NCI-H1092 treated with DMSO at 0.1 percent for 48 hours (cell line): ENCODE measurements at regions not wholly inside any gene's neighbourhood (a gene's known extent, or its start where the extent isn't known, plus 50 kb on each side); places are given as distances from the start of the nearest gene placed in this dataset.

Experiments used
- DNase-seq: peaks from one replicate; lab custom pipeline; 2025; lab: John Stamatoyannopoulos, UW

DNA sequence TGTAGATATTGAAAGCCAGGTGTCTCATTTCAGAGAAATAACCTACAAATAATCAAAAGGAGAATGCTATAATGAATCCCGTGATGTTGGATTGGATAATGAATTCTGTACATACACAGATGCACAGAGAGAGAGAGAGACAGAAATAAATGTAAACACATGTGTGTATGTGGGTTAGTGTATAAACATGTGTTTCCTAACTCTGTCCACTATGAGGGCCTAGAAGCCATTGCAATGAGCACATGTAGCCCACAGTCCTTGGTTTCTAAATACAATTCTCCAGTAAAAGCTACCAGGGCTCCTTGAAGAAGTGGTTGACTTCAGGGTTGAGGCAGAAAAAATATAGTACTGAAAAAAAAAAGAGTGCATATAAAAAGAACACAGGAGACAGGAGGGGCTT is 109.5 kb downstream of the INHBB start:
- DNase-seq = no peak

DNA sequence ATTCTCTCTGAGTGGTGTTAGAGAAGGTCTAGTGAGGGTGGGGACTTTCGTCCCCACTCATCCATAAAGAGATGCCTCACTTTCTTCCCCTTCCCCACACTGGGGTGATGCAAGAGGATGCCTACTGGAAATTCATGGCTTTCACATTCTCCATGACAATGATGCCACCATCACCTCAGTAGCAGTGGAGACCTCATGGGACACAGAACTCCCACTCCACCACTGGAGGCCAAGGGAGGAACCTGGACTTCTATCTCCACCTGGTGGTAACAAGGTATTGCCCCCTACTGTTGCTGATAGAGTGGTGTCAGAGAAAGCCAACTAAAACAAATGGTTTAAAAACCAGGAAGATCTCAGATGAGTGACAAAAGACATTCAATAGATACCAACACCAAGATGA is 110.9 kb downstream of the INHBB start:
- DNase-seq = no peak

DNA sequence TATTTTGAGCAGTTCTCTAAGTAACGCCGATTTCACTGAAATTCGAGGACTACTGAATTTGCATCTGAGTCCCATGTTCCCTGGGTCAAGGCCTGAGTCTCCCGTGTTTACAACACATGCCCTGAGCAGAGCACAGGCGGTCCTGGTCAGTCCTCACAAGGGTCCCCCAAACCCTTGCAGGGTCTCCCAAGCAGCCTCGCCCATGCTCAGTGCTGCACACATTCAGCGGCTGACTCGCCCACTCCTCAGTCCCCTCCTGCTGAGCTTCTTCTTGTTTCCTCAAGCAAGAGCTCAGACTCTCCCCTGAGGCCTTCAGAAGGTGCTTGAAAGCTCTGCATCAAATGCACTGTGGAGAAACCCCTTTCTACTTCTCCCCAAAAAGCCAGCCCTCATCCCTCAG is 114.6 kb downstream of the INHBB start:
- DNase-seq = no peak

DNA sequence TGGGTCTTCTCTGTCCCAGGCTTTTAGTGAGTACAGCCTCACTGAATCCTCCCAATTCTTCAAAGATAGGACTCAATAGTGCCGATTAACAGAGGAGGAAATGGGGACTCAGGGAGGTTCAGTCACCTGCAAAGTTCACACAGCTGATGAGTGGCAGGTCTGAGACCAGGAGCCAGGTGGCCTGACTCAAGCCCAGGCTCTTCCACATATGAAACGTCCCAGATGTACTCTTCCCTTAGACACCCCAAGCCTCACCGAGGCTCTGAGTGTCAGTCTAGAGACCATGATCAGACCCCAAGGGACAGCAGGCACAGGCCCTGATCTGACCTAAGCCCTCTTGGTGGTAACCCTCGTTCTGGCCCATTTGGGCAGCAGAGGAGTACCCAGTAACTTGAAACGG is 115.2 kb downstream of the INHBB start:
- DNase-seq = no peak

DNA sequence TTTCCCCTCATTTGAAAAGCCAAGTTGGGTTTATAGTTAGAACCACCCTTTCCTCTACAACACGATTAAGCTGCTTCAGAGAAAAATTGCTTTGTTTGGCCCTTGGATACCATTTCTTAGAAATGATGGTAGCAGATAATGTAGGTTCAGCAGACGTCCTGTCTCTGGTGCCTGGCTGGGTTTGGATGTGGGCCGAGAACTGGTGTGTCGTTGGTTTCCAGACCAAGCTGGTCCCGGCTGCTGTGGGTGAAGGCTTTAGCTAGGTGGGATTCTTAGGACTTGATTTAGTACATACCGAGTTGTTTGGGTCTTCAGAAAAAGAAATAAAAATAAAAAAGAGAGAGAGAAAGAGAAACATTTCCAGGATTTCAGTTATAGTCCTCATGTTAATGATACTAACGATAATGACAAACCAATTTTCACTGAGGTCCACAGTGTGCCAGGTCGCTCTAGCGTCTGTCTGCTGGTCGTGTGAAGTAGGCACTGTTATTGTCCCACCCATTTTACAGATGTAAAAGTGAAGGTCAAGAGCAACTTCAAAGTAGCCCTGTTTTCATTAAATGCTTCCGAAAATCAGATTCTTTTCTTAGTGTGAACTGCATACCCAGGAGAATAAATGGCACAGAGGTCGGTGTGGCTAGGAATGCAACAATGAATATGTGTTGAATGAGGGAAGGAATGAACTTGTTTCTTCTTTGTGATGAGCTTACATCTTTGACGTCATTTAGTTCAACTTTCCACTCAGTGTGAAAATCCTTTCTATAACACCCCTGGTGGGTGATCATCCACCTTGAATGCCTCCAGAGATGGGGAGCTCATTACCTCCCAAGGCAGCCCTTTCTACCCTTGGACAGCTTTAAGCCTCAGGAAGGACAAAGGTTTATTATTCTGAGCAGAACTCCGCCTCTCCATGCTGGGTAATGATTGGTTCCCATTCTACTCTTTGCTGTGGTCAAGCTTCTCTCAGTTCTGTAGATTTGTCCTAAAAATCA is 115.9 kb downstream of the INHBB start:
- DNase-seq = no peak

DNA sequence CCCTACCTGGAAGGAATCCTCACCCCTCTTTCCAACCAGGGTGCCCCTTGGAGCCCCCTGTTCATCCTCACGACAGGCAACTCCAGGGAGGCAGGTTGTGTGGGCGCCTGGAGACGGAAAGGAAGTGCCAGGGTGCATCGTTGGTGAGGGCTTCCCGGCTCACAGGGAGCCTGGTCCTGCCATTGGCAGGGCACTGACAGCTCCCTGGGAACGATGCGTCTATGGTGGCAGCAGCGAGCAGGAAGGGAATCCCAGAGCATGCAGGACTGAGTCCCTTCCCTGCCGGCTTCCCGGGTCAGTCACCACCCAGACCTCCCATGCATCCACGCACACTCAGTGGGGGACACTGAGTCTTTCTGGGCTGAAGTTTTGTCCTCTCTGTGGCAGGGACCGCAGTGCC is 117.6 kb downstream of the INHBB start:
- DNase-seq = no peak

DNA sequence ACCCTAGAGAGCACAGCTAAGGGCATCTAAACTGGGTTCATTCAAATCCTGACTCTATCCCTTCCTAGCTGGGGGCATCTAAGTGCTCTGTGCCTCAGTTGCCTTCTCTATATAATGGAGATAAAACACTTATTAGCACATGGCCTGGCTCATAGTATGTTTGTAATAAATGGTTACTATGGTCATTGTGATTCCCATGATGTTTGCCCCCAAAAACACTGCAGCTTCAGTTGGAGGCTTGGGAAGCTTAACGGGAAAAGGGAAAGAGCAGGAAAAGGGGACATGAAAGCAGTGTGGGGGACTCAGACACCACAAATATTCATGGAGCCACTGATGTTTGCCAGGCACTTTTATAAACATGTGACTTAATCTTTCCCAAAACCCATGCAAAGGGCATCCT is 118.1 kb downstream of the INHBB start:
- DNase-seq = no peak

DNA sequence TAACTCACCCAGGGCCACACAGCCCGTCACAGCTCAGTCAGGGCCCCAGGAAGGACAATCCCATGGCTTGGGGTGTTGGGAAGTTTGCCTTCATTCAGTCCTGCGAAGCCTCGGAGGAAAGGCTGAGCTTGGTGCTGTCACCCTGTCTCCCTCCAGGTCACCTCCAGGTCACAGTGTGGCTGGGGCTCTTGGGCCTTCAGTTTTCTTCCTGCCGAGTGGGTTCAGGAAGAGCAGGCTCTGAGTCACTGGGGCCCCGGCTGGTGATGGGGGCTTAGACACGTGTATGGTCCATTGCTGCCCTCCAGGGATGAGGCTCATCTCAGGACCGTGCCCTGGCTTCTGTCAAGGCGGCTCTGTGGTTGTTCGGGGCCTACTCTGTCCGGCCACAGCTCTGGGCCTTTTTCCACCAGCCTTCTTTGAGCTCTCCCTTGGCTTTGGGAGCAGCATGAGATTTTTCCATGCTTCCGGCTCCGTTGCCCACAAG is 118.6 kb downstream of the INHBB start:
- no peak for DNase-seq

DNA sequence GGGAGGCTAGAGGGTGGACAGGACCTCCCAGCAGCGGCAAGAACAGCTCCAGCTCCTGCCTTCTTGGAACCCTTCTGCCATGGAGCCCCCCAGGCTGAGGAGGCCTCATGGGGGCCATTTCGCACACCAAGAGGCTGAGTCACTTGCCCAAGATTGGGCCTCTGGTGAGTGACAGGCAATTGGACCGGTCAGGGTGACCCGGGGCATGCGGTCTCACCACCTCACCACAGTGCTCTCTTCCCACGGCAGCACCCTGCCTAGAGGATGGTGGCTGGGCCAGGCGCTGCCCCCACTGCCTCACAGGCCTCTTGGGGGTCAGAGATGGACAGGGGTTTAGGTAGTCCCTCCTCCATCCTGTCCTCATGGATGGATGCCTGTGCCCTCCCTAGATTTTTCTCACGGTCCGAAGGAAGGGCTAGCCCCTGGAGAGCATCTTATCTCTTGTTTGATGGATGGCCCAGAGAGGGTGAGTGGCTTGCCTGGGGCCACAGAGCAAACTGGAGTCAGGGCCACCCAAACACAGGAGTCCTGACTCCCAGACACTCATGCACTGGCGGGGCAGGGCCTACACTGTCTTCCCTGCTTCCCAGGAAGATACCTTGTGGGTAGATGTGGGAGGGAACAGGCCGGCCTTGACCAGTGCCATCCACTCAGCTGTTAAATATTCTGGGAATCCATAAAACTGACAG is 119.2 kb downstream of the INHBB start:
- DNase-seq = no peak

DNA sequence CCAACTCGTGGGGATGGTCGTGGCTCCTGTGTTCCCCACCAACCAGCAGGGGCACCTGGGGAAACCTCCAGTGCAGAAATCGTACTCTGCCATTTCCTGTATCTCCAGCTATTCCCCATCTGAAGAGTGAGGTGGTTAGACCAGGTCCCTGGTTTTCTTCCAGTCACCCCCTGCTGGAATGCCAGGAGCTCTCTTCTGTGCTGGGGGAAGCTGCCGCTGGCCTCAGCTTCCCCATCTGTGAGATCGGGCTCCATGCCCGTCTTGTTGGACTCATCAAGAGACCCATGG is 119.7 kb downstream of the INHBB start:
- DNase-seq = peak; percentile 58

DNA sequence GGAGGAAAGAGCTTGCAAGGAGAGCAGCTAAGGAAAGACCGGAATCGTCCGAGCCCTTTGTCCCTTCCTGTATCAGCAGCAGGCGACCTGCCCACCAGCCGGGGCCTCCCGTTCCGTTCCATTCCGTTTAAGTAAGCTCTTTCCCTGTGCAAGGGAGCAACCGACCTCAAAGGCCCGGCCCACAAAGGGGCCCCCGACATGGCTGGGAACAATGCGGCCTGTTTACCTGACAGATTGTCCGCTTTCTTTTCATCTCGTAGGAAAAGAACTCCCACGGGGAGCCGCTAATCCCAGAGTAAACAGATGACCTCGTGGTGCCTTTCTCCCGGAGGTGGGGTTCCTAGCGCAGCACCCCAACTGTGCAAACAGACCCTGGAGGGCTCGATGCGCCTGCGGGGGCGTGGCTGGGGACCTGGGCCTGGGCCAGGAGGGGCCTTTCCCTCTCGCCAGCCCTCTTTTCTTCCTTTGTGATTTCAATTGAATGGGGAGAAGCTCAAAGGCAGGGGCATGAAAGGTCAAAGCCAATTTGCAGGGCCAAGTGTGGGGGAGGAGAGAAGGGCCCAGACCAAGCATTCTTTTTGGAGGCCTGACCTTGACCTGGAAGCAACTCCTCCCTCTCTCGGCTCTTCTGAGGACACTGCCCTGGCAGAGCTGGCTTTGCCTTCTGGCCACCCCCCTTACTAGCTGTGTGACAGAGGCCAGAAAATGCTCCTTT is 120.2 kb downstream of the INHBB start:
- peak; percentile 84 for DNase-seq

DNA sequence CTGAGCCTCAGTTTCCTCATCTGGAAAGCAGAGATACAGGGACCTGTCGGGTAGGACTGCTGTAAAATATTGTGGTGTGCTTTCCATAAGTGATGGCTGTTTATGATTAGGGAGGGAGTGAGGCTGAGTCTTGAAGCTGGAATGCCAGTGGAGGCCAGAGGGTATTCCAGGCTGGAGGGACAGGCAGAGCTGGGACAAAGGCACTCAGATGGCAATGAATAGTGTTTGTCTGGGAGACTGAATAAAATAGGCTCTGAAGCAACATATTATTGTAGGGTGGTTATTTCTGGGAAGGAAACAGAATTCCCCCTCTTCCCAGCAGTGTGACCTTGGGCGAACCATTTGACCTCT is 120.7 kb downstream of the INHBB start:
- no peak for DNase-seq

DNA sequence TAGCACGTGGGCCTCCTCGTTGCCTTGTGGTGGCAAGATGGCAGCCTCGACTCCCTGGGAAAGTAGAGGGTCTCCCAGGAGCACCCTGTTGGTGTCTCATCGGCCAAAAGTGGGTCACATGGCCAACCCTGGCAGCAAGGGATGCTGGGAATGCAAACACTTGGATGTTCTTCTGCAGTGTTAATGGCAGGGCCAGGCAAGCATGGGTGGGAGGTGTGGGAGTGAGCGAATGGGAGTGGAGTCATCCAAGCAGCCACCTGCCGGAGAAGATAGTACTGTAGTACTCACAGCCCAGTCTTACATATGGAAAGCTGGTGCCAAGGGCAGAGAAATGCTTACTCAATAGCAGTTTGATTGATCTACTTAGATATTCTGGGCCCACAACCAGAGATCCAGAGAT is 122.2 kb downstream of the INHBB start:
- DNase-seq = no peak

DNA sequence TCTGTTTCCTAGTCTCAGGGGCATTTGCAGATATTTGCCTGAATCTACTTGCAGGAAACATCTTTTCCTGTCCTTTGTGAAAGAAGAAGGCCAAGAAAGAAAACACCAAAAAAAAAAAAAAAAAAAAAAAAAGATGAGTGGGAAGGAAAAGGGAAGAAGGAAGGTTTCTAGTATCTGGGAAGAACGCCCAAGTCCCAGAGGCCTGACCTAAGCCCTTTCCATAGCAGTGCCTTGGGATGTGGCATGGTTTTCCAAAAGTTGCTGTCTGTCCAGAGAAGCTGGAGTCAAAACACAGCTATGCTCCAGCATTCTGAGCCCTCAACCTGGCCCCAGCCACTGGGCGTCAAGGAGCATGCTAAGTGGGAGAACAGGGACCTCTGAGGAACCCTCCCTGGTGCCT is 123.5 kb downstream of the INHBB start:
- DNase-seq = no peak

DNA sequence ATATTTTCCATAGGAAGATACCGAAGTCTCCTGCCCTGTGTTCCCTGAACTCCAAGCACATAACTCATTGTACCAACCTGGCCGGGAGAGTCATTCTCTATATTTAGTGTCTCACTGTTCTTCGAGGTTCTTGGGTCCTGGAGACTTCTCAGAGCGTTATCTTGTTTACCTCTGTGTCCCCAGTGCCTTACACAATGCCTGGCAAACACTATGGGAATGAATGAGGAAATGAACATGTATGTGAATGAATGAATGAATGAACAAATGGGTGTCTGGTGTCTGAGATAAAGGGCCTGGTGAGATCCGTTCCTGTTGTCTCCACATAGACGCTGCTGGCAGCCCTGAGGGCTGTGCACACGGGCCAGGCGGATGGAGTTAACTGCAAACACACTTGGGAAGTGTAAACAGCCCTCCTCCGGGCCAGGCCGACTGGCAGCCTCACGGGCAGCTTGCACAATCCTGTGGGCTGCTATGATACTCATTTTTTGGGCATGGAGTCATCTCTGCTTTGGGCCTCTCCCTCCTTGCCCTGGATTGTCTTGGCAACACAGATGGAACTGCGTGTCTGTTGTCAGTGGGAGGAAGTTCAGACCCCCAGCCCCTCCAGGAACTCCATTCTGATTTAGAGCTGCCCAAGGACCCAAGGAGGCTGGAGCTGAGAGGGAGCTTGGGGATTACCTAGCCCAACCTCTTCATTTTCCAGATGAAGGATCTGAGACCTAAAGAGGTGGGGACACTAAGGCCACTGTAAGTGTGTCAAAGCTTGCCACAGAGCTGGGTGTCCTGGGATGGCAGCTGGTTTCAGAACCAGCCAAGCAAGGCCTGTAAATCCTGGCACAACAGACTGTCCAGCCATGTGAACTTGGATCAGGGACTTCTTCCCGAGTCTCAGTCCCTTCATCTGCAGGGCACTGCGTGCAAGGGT is 124.4 kb downstream of the INHBB start:
- peak; percentile 4 for DNase-seq

DNA sequence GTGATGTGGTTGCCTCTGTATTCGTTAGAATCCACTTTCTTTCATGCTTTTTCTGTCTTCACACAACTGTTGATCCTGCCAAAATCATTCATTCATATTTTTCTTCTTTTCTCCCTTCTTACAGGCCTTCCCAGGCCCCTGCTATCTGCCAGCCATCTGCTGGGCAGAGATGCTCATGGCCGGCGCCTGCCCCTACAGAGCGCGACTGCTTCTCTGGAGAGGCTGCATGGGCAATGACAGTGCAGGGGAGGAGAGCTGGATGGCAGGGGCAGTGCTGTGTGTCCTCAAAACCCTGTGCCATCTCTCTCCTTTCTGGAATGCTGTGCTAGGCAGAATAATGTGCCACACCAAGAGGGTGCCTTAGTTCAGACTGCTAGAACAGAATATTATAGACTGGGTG is 125.2 kb downstream of the INHBB start:
- no peak for DNase-seq

DNA sequence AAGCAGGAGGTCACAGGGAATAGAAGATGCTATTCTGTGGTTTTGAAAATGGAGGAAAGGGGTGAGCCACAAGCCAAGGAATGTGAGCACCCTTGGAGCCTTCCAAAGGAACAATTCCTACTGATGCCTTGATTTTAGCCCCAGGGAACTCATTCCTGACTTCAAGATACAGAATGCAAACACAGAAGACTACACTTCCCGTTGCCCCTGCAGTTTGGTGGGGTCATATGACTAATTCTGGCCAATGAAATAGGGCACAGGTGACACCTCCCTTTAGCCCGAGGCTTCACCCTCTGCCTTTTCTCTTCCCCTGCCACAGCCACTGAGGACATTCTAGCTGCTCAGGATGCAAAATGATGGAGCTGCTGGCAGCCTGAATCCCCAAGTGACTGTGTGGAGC is 126.1 kb downstream of the INHBB start:
- no peak for DNase-seq

DNA sequence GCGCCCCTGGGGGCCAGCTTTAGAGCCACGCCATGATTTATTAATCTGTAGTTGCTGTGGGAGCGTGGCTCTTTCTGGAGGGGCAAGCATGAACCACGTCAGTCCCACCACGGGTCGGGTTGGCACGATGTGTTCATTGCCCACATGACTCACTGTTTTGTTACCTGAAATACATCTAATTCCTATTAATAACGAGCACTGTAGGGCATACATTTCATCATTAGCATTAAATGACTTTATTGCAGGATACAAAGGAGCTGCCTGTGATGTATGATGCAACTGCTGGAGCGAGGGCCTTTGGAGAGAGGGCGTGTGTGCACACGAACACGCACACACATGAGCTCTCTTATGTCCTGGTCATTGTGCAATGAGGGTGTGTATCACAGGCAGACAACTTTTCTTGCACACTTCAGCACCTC is 127.0 kb downstream of the INHBB start:
- no peak for DNase-seq

DNA sequence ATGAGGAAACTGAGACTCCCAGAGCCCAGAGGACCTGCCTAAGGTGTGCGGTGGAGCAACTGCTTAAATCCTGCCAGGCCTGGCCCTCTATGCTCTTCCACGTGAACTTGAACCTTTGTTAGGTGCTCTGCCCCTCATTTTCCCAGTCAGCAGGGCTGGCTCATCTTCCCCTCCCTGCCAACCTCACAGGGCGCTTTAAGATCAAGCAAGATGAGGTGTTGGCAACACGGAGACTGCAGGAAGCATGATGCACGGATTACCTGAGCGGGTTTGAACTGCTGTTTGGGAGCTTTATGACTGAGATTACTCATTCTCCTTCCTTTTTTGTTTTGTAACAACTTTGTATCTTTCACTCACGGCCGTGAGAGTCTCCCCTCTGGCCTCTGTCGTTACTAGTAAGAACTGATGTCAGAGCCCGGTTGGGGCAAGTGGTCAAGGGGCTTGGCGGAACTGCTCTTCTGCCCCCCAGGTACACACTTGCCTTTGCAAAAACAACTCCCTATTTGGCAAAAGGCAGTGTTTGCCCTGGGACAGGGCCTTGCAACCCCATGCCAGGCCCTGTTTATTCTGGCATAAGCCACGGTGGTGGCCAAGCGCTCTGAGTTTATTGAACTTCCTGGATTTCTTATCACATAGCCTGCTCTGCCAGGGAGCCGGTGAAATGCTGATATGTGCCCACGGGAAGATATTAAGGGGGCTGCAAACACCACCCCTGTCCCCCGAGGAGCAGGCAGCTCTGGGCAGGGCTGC is 127.8 kb downstream of the INHBB start:
- no peak for DNase-seq

DNA sequence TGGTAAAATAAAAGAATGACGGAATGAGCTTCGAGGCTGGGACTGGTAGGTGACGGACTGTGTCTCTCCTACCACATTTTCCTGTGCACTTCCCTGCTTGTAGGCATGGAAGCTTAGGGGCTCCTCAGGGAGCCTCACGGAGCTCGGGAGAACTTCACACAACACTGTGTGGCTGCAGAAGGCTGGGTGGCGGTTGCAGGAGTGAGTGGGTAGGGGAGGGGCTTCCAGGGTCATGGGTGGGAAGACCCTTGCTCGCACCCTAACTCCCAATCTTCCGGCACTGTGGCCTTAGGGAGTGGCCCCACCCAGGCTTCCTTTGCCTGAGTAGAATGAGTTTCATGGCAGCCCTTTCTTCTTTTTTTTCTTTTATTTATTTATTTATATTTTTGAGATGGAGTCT is 128.6 kb downstream of the INHBB start:
- no peak for DNase-seq

DNA sequence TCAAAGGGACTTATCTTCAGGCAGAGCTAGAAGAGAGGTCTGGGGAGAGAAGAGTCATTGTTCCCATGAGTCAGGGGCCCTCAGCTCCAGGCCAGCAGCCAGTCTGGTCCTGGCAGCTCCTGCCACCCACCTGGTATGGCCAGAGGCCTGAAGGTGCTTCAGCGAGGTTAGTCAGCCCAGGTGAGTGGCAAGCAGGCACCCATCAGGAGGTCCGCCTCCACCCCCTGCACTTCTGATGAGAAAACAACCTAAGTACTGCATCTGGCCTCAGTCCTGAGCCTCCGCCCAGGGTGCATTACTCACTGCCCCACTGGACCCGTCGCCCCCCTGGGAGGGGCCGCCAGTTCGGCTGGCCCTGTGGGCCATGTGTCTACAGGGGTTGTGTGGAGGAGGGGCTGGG is 130.2 kb downstream of the INHBB start:
- no peak for DNase-seq
